ENCODE measurements at regions not wholly inside any gene's neighbourhood (a gene's known extent, or its start where the extent isn't known, plus 50 kb on each side); places are given as distances from the start of the nearest gene placed in this dataset.

GRCh38 chr6:95318137-95318536 is 259.2 kb upstream of the MANEA start:
- H3K4me3 ChIP-seq, result no peak overlapping the region
- H3K36me3 ChIP-seq, result no peaks in the 10 kb centered on the region
- H3K27ac ChIP-seq (replicated peaks in 1 of 4), result no peak overlapping the region
- DNase-seq (ENCODE audit: extremely low spot score), result no peak
- intact Hi-C loops (cut with DNase I), result no loop called here
- H3K9me3 ChIP-seq, result no peaks in the 10 kb centered on the region
- no peaks in the 10 kb centered on the region for H3K27me3 ChIP-seq
- no peaks in the 10 kb centered on the region for H3K4me1 ChIP-seq
- TF ChIP-seq EP300 (IDR thresholded peaks at IDR 0.05) (no peak), POLR2AphosphoS5 (IDR thresholded peaks at IDR 0.05) (no peak), POLR2A (IDR thresholded peaks at IDR 0.05; ENCODE audit: low read depth) (no peak), CTCF (IDR thresholded peaks at IDR 0.05) (no peak)
- WGBS, result 79% methylated on average over 1 of the region's 1 CpG

- no peaks in the 10 kb centered on the region for H3K27me3 ChIP-seq
- H3K27ac ChIP-seq (replicated peaks in 1 of 4), result no peak overlapping the region
- intact Hi-C loops (cut with DNase I), result no loop called here
- H3K9me3 ChIP-seq, result no peaks in the 10 kb centered on the region
- WGBS, result 60% methylated on average over 2 of the region's 2 CpGs
- H3K4me3 ChIP-seq, result no peak overlapping the region
- no peaks in the 10 kb centered on the region for H3K36me3 ChIP-seq
- H3K4me1 ChIP-seq, result no peaks in the 10 kb centered on the region
- no peak for DNase-seq (ENCODE audit: extremely low spot score)
- TF ChIP-seq EP300 (IDR thresholded peaks at IDR 0.05) (no peak), POLR2AphosphoS5 (IDR thresholded peaks at IDR 0.05) (no peak), POLR2A (IDR thresholded peaks at IDR 0.05; ENCODE audit: low read depth) (no peak), CTCF (IDR thresholded peaks at IDR 0.05) (no peak)
Observed at GRCh38 chr6:95321126-95321525, 256.2 kb upstream of the MANEA start.

- 46% methylated on average over 1 of the region's 1 CpG for WGBS
- H3K4me3 ChIP-seq, result no peak overlapping the region
- DNase-seq (ENCODE audit: extremely low spot score), result no peak
Observed at GRCh38 chr6:95325916-95326315, 251.4 kb upstream of the MANEA start.

GRCh38 chr6:95328231-95328630 is 249.1 kb upstream of the MANEA start:
- Histone ChIP-seq H3K27me3 (no peaks in the 10 kb centered on the region), H3K9me3 (no peaks in the 10 kb centered on the region), H3K36me3 (no peaks in the 10 kb centered on the region), H3K27ac (replicated peaks in 1 of 4) (no peak overlapping the region), H3K4me1 (no peaks in the 10 kb centered on the region), H3K4me3 (no peak overlapping the region)
- DNase-seq (ENCODE audit: extremely low spot score), result no peak
- intact Hi-C loops (cut with DNase I), result no loop called here
- 57% methylated on average over 2 of the region's 2 CpGs for WGBS
- TF ChIP-seq CTCF (IDR thresholded peaks at IDR 0.05), result no peak
- no peak for TF ChIP-seq POLR2AphosphoS5 (IDR thresholded peaks at IDR 0.05)
- TF ChIP-seq POLR2A (IDR thresholded peaks at IDR 0.05; ENCODE audit: low read depth), result no peak
- TF ChIP-seq EP300 (IDR thresholded peaks at IDR 0.05), result no peak

More at GRCh38 chr6:95325916-95326315, 251.4 kb upstream of the MANEA start:
- Histone ChIP-seq H3K9me3 (no peaks in the 10 kb centered on the region), H3K4me1 (no peaks in the 10 kb centered on the region), H3K27ac (replicated peaks in 1 of 4) (no peak overlapping the region), H3K36me3 (no peaks in the 10 kb centered on the region), H3K27me3 (no peaks in the 10 kb centered on the region)
- intact Hi-C loops (cut with DNase I), result no loop called here
- TF ChIP-seq EP300 (IDR thresholded peaks at IDR 0.05), result no peak
- no peak for TF ChIP-seq POLR2AphosphoS5 (IDR thresholded peaks at IDR 0.05)
- no peak for TF ChIP-seq POLR2A (IDR thresholded peaks at IDR 0.05; ENCODE audit: low read depth)
- TF ChIP-seq CTCF (IDR thresholded peaks at IDR 0.05), result no peak

GRCh38 chr6:95352064-95352795 is 225.1 kb upstream of the MANEA start:
- Histone ChIP-seq H3K36me3 (no peaks in the 10 kb centered on the region), H3K27ac (replicated peaks in 1 of 4) (no peak overlapping the region), H3K9me3 (no peaks in the 10 kb centered on the region), H3K27me3 (no peaks in the 10 kb centered on the region), H3K4me1 (no peaks in the 10 kb centered on the region), H3K4me3 (no peak overlapping the region)
- no peak for DNase-seq (ENCODE audit: extremely low spot score)
- intact Hi-C loops (cut with DNase I), result no loop called here
- TF ChIP-seq EP300 (IDR thresholded peaks at IDR 0.05) (no peak), CTCF (IDR thresholded peaks at IDR 0.05) (no peak), POLR2AphosphoS5 (IDR thresholded peaks at IDR 0.05) (no peak), POLR2A (IDR thresholded peaks at IDR 0.05; ENCODE audit: low read depth) (no peak)
- 58% methylated on average over 3 of the region's 3 CpGs for WGBS
